GM21390 (cell line): ENCODE measurements at regions not wholly inside any gene's neighbourhood (a gene's known extent, or its start where the extent isn't known, plus 50 kb on each side); places are given as distances from the start of the nearest gene placed in this dataset.
A peak's percentile ranks its signal among the peaks of the same experiment; 100 is the strongest.

ENCODE experiments used
- ATAC-seq: cut with Tn5 transposase; IDR thresholded peaks from one replicate; pipeline ENCODE4 v1.9.1; 2021; ENCODE audit not compliant: unreplicated experiment

DNA sequence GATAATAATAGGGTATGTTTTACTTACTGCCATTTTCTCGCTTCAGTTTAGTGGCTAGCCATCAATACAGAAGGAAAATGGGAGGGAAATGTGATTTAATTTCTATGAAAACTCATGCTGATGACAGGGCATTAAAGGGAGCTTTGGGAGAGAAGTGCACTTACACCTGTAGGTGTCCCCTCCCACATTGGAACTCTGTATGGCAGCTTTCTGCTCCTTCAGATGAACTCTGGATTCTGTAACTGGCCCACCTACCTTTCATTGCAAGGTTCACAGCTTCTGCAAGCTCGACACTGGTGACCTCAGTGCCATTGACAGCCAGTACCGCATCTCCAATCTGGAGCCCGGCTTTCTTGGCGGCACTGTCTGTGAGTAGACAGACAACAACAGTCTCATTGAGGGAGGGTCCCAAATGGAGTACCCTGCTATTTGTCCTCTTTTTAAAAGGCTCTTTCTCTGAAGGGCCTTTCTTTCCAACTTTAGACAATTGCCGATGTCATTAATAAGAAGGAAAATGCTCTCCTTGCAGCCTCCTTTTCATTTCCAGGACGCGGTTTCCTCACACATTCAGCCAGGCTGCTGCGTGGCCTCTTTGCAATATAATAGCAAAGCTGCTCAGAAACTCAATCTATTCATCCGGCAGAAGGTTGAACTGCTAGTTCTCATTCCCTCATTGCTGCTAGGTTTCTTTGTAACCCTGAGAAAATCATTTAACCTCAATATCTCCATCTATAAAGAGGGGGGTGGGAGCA is 63.6 kb downstream of the NUDT12 start:
- no peak for ATAC-seq

DNA sequence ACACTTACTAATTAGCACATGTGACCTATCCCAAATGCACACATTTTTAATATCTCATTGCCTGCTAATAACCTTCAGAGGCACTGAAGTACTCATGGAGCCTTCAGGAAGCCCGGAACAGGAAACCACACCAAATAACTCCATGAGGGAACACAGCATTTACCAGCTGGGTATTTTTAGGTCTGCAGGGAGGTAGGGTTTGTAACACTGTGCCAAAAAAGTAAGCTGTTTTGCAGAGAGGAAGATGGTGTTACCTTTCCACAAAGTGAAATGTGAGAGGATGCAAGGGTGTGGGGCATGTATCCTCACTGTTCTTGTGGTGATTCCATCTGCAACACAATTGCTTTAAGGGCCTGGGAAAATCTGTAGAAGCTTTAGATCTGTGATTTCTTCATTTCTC is 64.4 kb downstream of the NUDT12 start:
- ATAC-seq = no peak

DNA sequence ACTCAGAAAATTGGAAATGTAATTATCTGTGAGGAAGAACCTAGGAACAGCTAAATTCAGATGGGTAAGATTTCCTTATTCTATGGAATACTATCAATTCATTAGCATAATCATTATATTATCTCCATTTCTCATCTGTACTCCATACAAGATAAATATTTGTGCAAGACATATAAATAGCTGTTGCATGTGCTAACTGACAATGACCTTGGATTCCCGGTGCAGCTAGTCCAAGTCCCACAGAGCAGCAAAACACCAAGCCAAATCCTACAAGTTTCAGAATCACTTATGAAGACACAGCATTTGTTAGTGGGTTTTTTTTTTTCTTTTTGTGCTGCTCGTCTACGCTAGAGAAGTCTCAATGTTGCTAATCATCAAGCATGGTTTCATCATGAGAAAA is 64.8 kb downstream of the NUDT12 start:
- no peak for ATAC-seq

DNA sequence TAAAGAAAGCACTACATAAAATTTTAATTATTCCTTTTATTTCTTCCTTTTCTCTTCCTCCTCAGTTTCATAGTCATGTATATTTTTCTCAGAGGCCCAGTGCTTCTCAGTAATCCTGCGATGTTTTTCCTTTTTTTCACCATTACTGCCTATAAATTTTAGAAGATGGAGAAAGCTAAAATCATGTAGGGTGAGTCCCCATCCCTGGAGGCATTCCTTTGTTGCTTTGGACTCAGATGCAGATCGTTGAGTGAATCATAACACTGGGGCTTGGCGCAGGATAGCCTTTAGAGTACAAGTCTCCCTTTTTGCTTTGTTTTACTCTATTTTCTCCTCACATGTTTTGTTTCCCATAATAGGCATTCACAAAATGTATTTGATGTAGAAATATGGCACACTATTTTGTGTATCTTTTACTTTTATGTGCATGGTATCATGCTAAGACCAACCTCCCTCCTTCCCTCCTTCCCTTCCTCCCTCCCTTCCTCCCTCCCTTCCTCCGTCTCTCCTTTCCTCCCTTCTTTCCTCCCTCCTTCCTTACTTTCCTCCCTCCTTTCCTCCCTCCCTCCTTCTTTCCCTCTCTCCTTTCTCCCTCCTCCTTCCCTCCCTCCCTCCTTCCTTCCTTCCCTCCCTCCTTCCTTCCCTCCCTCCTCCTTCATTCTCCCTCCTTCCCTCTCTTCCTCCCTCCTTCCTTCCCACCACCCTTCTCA is 72.4 kb downstream of the NUDT12 start:
- no peak for ATAC-seq

DNA sequence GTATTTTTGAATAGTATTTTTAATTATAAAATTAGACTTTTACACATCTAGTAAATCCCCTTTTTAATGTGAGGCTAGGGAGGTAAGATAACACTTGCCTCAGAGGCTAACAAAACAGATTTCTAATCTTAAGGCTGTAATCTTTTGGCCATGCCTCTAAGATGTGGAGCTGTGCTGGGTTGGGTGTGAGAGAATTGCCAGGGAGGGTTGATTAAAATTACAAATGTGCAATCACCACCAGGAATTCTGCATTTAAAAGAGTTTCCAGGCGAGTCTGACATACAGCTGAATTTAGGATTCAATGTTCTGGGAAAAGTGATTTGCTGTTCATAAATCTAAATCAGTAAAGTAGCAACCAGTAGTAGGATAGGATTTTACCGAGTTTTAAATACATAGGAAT is 73.3 kb downstream of the NUDT12 start:
- no peak for ATAC-seq

DNA sequence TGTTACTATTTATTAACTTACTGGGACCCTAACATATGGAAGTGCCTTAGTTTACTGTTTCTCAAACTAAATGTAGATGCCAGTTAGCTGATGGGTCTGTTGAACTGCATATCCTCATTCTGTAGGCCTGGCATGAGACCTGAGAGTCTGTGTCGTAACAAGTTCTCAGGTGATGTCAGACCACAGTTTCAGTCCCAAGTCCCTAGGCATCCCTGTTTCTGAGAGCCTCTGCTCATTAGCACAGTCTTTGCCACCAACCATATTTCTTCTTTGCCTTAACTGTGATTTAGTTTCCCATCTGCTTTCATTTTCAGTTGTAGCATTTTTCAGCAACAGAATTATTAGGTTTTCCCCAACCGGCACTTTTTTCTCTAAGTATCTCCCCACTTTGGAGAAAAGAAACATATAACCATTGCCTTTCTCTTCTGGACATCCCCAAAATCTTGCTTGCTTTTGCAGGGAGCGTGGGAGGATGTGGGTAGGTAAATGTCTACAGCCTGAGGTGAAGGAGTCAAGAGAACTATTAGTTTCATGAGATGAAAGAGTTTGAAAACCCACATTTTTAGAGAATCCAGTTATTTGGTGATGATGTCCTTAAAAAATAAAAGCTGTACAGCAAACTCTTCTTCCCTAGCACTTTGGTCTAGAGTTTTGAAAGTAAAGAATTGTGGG is 74.6 kb downstream of the NUDT12 start:
- ATAC-seq = peak; percentile 75

DNA sequence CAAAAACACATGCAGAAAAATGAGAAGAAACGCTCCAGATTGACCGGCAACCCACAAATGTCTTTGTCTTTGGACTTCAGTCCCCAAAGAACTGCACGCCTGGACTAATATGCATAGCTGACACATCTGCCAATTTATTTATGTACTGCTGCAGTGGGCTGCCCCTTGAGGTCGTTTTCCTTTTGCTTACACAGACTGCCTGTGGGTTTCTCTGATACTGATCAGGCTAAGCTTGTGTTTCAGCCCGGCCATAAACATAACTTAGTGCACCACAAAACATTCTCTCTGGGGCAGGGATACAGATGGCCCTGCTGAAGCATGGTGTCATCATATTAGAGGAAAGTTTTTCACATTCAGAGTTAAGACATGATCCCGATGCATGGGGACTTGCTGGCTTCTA is 75.4 kb downstream of the NUDT12 start:
- ATAC-seq = no peak

DNA sequence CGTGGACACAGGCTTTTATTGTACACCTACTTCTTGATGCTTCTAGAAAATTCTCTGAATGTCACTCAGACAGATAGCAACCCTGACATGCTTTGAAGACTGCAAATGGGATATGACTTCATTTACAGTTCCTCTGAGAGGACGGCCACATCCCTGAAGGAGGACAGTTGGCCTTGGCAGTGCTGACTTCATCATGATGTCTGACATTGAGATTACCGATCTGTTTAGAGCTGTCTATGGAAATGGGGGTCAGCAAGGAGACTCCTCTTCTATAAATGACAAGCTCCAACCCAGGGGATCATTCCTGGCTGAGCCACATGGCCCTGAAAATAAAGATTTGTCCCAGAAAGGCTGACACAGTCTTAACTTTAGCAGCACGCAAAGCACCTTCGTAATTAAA is 75.8 kb downstream of the NUDT12 start:
- ATAC-seq = no peak

DNA sequence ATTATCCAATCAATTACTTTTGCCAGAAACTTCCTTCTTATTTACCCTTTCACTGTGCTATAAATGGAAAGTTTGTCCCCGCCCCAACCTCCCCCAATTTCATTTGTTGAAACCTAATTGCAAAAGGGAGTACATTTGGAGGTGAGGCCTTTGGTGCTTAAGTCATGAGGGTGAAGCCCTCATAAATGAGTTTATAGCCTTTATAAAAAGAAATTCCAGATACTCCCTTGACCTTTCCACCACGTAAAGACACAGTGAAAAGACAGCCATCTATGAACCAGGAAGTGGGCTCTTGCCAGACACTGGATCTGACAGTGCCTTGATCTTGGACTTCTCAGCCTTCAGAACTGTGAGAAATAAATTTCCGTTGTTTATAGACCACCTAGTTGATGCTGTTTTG is 82.3 kb downstream of the NUDT12 start:
- ATAC-seq = no peak

DNA sequence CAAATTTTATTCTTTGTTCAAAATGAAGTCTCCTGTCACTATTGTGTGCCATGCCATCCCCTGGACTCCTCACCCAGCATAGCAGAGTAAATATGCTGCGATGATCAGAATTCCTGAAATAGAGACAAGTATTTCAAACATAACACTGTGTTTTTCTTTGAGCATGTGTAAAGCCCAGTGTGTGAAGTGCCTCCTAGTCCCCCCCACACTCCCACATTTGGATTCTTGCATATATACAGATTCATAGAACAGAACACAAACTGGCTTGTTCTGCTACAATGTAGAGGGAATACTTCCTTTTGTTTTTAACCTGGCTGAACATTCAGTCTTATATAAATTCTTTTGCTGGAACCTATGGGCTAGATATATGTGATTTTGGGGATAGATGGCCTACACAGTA is 84.9 kb downstream of the NUDT12 start:
- no peak for ATAC-seq

DNA sequence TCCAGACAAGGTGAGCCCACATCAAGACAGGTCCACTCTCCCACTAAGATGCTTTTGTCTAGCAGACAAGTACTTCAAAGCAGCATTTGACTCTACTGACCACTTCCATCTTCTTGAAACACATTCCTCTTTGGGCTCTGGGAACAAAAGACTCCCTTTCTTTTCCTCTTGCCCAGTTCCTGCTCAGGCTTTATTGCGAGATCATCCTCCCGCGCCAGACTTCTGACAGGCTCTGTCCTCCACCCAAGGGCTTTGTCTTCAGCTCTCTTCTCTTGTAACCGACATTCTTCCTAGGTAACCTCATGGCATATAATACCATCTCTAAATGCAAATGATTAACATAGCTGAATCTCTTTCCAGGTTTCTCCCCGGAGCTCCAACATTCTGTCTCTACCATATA is 85.8 kb downstream of the NUDT12 start:
- ATAC-seq = no peak

DNA sequence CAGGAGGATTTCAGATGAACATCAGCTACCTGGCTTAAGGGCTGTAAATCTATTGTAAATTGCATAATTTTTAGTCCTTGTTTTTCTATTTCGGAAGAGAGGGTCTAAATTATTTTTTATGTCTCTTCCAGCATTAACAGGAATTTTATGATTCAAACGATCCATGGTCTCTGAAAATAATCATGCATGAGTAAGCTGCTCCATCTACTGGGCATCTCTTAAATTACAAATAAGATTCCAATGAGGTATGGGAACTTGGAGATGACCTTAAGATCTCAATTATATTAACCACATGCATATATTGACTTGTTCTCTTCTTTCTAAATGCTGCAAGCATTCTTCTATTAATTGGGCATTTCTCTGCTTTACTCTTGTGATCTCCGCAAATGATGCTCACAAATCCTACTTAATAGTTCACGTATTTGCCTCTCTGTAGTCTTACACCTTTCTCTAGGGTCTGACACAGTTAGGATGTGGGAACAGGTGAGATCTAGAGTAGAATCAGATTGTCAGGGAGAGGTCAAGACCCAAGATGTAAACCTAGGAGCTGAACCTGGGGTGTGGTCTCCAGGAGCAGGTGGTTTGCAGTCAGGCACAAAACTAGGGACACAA is 86.9 kb downstream of the NUDT12 start:
- ATAC-seq = peak; percentile 60

DNA sequence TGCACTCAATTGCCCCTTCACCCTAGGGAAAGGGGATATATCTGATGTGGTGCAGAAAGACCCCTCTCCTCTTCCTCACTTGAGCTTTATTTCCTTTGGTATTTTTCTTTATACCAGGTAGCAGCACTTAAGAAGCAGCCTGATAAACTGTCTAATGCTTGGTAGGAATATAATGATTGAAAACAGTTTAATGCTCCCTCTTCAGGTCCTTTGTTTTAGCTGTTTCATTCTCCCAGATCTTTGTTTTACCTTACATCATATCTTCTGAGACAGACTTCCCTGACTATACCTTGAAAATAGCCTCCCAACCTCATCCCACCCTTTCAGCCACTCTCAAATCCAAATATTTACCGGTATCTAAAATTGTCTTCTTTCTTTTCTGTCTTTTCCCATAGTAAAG is 87.9 kb downstream of the NUDT12 start:
- ATAC-seq = no peak

DNA sequence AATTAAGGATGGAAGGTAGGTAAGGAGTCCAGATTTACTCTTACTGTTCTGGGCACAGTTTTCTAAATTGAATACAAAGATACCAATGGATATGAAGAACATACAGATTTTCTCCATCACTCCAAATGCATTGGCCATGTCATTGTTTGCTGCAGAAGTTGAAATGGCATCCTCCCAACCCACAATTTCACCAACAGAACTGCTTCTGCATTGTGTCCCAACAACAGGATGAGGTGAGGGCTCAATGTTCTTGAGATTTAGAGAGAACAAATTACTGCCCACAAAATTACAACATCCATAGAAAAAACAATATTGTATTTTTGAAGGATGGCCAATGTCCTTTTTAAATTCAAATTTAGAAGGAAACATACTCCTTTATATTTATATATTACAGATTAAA is 88.9 kb downstream of the NUDT12 start:
- no peak for ATAC-seq

DNA sequence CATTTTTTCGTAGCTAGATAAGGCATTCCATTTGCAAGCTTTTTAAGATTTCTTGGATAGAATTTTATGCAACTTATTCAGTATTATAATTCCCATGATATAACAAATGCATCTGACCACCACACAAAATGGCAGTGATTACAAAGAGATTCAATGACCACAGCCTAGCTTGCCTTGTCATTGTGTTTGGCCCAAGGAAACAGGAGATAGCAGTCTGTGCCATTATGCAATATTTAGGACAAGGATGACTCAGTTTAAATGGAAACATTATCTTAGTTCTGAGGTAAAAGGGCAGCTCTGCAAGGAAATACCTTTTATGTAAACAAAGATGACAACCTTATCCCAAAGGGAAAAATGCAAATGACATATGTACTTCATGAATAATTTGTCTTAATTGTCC is 89.8 kb downstream of the NUDT12 start:
- no peak for ATAC-seq

DNA sequence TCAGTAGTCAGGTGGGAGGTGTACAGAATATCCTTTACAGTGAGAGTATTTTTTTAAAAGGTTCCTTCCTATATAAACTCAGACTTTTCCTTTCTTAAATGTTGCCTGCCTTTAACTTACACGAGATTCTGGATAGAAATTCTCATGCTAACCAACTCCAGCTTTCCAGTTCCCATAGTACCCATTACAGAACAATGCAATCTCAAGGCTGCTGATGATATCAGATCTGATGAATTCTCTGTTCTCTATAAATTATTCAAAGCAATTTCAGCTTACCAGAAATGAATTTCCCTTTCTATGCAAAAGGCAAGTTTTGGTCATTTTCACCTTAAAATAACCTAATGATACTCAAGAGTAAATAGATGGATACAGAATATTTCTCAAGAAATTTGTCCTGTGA is 90.3 kb downstream of the NUDT12 start:
- no peak for ATAC-seq

DNA sequence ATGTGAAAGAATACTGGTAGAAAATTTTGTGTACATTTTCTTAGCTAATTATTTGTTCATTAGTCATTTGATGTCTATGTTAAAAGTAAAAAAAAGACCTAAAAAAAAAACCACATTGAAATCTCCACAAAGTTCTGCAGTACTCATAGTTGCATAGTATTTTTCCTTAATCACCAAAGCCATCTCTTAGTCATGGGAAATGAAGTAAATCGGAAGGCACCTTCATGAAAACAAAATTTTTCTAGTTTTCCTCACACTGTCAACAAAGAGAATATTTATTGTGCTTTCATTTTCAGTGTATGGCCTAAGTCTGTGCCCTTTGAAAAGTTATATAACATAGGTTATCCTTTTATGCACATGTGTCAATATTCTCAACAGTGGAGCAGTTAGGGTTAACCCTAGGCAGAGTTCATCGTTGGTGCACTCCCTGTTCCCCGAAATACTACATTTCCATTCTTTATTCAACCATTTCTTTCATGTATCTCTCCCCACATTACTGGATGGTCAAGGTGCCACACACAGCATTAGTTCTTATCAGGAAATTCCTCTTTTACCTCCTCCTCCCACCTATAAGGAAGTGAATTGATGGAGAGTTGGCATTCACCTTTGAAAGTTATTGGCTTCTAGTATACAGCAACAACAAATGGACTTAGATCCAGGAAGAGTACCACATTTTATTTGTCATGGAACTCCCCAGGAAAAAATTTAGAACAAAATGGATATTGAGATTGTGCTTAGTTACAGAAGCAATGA is 93.1 kb downstream of the NUDT12 start:
- no peak for ATAC-seq

DNA sequence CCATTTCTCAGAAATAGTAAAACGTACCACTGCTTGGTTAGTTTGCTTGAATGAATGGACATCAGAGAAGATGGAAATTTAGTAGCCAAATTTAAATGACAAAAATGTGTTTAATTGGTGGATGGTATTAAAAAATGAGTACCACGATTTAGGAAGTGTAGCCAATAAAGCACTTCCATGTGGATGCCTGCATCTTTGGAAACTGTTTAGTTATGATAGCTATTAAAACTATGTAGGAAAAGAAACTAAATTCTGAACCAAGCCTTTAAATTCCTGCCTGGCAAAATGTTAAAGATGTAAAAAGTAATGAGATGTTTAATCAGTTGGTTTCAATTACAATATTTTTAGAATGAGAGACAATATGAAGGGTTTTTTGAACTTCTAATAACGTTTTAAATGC is 94.8 kb downstream of the NUDT12 start:
- no peak for ATAC-seq

DNA sequence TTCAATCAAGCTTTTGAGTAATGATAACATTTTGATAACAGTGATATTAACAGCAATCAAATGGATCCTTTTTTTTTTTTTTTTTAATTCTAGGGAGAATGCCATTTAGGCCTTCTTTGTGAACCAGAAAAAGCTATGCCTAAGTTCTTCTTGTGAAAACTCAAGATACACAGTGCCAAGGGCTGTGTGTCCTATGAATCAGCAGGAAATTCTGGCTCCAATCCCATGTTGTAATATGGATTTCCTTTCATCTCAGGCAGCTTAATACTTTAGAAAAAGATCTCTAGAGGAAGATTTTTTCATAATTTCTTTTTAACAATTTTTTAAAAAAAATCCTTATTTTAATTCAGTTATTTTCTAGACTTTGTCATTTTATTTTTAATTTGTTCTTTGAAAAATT is 96.1 kb downstream of the NUDT12 start:
- no peak for ATAC-seq

DNA sequence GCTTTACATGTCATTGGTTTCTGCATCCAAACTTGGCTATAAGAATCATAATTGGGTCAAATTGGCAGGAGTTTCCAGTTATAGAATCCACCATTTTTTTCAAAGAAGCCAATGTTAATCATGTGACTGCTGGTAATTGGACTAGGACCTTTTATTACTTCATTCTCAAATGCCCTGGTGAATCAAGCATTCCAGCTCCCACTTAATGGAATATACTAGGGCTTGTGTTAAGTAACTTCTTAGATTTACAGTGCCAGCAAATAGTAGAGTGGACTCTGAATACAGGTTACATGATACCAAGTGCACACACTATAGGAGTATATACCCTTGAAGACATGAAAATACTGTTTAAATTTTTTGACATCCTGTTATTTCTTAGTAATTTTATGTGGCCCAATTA is 96.7 kb downstream of the NUDT12 start:
- ATAC-seq = no peak

DNA sequence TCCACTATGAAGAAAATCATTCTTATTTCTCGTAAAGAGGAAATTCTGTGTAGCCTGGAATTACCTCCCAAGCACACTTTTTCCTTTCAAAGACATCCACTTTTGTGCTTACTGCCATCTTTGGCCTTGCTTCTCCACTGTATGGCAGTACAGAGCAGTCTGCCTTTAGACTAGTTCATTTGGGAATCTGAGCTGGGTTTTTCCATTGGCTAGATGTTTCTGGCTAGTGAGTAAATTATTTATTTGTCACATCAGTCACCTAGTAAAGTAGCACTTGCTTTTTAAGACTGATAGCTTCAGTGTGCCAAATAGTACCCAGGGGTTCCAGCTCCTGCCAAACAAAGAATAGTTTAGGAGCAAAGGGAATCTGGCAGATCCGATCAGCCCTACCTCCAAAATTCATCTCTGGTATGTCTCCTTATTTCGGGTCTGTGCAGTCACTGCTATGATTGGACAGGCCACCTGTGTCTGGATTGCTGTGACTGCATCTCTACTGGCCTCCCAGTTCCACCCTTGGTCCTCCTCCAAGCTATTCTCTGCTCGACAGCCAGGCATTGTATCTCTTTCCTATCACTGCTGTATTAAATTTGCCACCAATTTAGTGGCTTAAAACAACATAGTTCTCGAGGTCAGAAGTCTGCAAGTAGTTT is 97.6 kb downstream of the NUDT12 start:
- no peak for ATAC-seq
